ENCODE measurements at regions not wholly inside any gene's neighbourhood (a gene's known extent, or its start where the extent isn't known, plus 50 kb on each side); places are given as distances from the start of the nearest gene placed in this dataset.

- DNase-seq (ENCODE audit: low read depth, low spot score) = no peak
- H4K20me1 ChIP-seq (replicated peaks; ENCODE audit: control insufficient read depth, extremely low read depth, insufficient read depth, low read length) = no peaks in the 10 kb centered on the region
- no peaks in the 10 kb centered on the region for H3K9me1 ChIP-seq (replicated peaks; ENCODE audit: control insufficient read depth, extremely low read depth, insufficient read depth, low read length)
- H3K9ac ChIP-seq (replicated peaks; ENCODE audit: extremely low read depth, insufficient read depth, low read length) = no peak overlapping the region
- no peak overlapping the region for H2AFZ ChIP-seq (ENCODE audit: low read depth, low read length)
- no peaks in the 10 kb centered on the region for H3K79me2 ChIP-seq (ENCODE audit: control insufficient read depth, insufficient read depth, low read length)
- CTCF ChIA-PET = no interaction called here
- no TSS peak for BruUV-seq (replicated peaks)
- TF ChIP-seq, protein P1, sequence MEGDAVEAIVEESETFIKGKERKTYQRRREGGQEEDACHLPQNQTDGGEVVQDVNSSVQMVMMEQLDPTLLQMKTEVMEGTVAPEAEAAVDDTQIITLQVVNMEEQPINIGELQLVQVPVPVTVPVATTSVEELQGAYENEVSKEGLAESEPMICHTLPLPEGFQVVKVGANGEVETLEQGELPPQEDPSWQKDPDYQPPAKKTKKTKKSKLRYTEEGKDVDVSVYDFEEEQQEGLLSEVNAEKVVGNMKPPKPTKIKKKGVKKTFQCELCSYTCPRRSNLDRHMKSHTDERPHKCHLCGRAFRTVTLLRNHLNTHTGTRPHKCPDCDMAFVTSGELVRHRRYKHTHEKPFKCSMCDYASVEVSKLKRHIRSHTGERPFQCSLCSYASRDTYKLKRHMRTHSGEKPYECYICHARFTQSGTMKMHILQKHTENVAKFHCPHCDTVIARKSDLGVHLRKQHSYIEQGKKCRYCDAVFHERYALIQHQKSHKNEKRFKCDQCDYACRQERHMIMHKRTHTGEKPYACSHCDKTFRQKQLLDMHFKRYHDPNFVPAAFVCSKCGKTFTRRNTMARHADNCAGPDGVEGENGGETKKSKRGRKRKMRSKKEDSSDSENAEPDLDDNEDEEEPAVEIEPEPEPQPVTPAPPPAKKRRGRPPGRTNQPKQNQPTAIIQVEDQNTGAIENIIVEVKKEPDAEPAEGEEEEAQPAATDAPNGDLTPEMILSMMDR (IDR thresholded peaks at IDR 0.05; ENCODE audit: extremely low read depth in 1 of 2, insufficient read depth in 1 of 2, low read depth in 1 of 2, low read length in 2 of 2) = no peak
- TF ChIP-seq MYC (IDR thresholded peaks at IDR 0.05; ENCODE audit: low read depth, low read length) = no peak
- TF ChIP-seq, protein P2, sequence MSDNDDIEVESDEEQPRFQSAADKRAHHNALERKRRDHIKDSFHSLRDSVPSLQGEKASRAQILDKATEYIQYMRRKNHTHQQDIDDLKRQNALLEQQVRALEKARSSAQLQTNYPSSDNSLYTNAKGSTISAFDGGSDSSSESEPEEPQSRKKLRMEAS (IDR thresholded peaks at IDR 0.05; ENCODE audit: insufficient read depth, insufficient read length) = no peak
- no peak for TF ChIP-seq GATA2 (IDR thresholded peaks at IDR 0.05; ENCODE audit: insufficient read depth, insufficient read length, low read depth, low read length)
- TF ChIP-seq JUN (IDR thresholded peaks at IDR 0.05; ENCODE audit: borderline replicate concordance, insufficient read depth, insufficient read length, low read depth) = no peak
- H3K4me3 ChIP-seq (replicated peaks in 1 of 3; ENCODE audit: insufficient read depth in 1 of 3, low read depth in 1 of 3, low read length in 3 of 3) = no peak overlapping the region
- POLR2A ChIA-PET = no interaction called here
- no peak overlapping the region for H3K4me2 ChIP-seq (ENCODE audit: insufficient read depth, low read length)
- dilution Hi-C loops (cut with MboI; ENCODE audit: extremely low pct_ligation_motif_present, low sequenced_read_pairs) (no loop called here), intact Hi-C loops (cut with micrococcal nuclease) (no loop called here)
- H3K36me3 ChIP-seq (ENCODE audit: control insufficient read depth in 2 of 2, extremely low read depth in 1 of 2, insufficient read depth in 2 of 2, low read length in 2 of 2) = no peaks in the 10 kb centered on the region
- H3K4me1 ChIP-seq (ENCODE audit: control insufficient read depth, extremely low read depth, insufficient read depth, low read length) = no peaks in the 10 kb centered on the region
- H3K27me3 ChIP-seq (ENCODE audit: control insufficient read depth in 2 of 2, insufficient read depth in 2 of 2, low read length in 2 of 2) = no peaks in the 10 kb centered on the region
- no peak overlapping the region for H3K27ac ChIP-seq (ENCODE audit: insufficient read depth, low read depth, low read length)
- FAIRE-seq = no peak
- H3K9me3 ChIP-seq (replicated peaks; ENCODE audit: control insufficient read depth, insufficient read depth, low read length) = peaks cover 4% of the 10 kb centered on the region
These were observed 336.0 kb upstream of the EEF2KMT start for GRCh38 chr16:5433587-5433986.

GRCh38 chr16:5432166-5432565 is 334.6 kb upstream of the EEF2KMT start:
- Histone ChIP-seq H4K20me1 (replicated peaks; ENCODE audit: control insufficient read depth, extremely low read depth, insufficient read depth, low read length) (no peaks in the 10 kb centered on the region), H3K36me3 (ENCODE audit: control insufficient read depth in 2 of 2, extremely low read depth in 1 of 2, insufficient read depth in 2 of 2, low read length in 2 of 2) (no peaks in the 10 kb centered on the region), H3K9me1 (replicated peaks; ENCODE audit: control insufficient read depth, extremely low read depth, insufficient read depth, low read length) (no peaks in the 10 kb centered on the region), H3K9me3 (replicated peaks; ENCODE audit: control insufficient read depth, insufficient read depth, low read length) (peaks cover 4% of the 10 kb centered on the region), H3K27ac (ENCODE audit: insufficient read depth, low read depth, low read length) (no peak overlapping the region), H3K79me2 (ENCODE audit: control insufficient read depth, insufficient read depth, low read length) (no peaks in the 10 kb centered on the region), H3K9ac (replicated peaks; ENCODE audit: extremely low read depth, insufficient read depth, low read length) (no peak overlapping the region), H3K27me3 (ENCODE audit: control insufficient read depth in 2 of 2, insufficient read depth in 2 of 2, low read length in 2 of 2) (no peaks in the 10 kb centered on the region), H3K4me1 (ENCODE audit: control insufficient read depth, extremely low read depth, insufficient read depth, low read length) (no peaks in the 10 kb centered on the region), H2AFZ (ENCODE audit: low read depth, low read length) (no peak overlapping the region), H3K4me3 (replicated peaks in 1 of 3; ENCODE audit: insufficient read depth in 1 of 3, low read depth in 1 of 3, low read length in 3 of 3) (no peak overlapping the region), H3K4me2 (ENCODE audit: insufficient read depth, low read length) (no peak overlapping the region)
- CTCF ChIA-PET = no interaction called here
- dilution Hi-C loops (cut with MboI; ENCODE audit: extremely low pct_ligation_motif_present, low sequenced_read_pairs) (no loop called here), intact Hi-C loops (cut with micrococcal nuclease) (no loop called here)
- no peak for FAIRE-seq
- TF ChIP-seq FOS (IDR thresholded peaks at IDR 0.05; ENCODE audit: borderline replicate concordance, insufficient read depth, low read length) (no peak), MYC (IDR thresholded peaks at IDR 0.05; ENCODE audit: low read depth, low read length) (no peak), GATA2 (IDR thresholded peaks at IDR 0.05; ENCODE audit: insufficient read depth, insufficient read length, low read depth, low read length) (no peak), POLR2AphosphoS5 (IDR thresholded peaks at IDR 0.05; ENCODE audit: insufficient read depth, low read depth, low read length) (no peak), JUN (IDR thresholded peaks at IDR 0.05; ENCODE audit: borderline replicate concordance, insufficient read depth, insufficient read length, low read depth) (no peak), POLR2A (IDR thresholded peaks at IDR 0.05; ENCODE audit: low read depth, low read length) (no peak), EZH2 (IDR thresholded peaks at IDR 0.05; ENCODE audit: borderline replicate concordance, low read depth, low read length, severe bottlenecking) (no peak)
- TF ChIP-seq, protein P1 (IDR thresholded peaks at IDR 0.05; ENCODE audit: extremely low read depth in 1 of 2, insufficient read depth in 1 of 2, low read depth in 1 of 2, low read length in 2 of 2) = no peak
- TF ChIP-seq, protein P2 (IDR thresholded peaks at IDR 0.05; ENCODE audit: insufficient read depth, insufficient read length) = no peak
- DNase-seq (ENCODE audit: low read depth, low spot score) = no peak
- POLR2A ChIA-PET = no interaction called here
- BruUV-seq (replicated peaks) = no TSS peak
